Muscle layer of duodenum (tissue), 2 donors: ENCODE measurements at regions not wholly inside any gene's neighbourhood (a gene's known extent, or its start where the extent isn't known, plus 50 kb on each side); places are given as distances from the start of the nearest gene placed in this dataset.

Experiments used
- H3K27ac ChIP-seq: one replicate; pipeline ENCODE4 v1.7.0; 2013; ENCODE audit warnings: mild to moderate bottlenecking, low read length
- H3K27me3 ChIP-seq: one replicate; pipeline ENCODE4 v1.7.0; 2013; ENCODE audit warnings: low read depth, mild to moderate bottlenecking, control low read depth, low read length
- H3K36me3 ChIP-seq, 2 donors: one replicate each; pipeline ENCODE4 v1.7.0; 2013; ENCODE audit warnings: low read length in 2 of 2, control low read depth in 1 of 2, mild to moderate bottlenecking in 1 of 2; ENCODE audit not compliant: insufficient read depth in 2 of 2, control insufficient read depth in 1 of 2
- H3K4me1 ChIP-seq, 2 donors: one replicate each; pipeline ENCODE4 v1.7.0; 2013; ENCODE audit warnings: low read length in 2 of 2, mild to moderate bottlenecking in 2 of 2, control low read depth in 1 of 2, moderate library complexity in 1 of 2; ENCODE audit not compliant: insufficient read depth in 2 of 2, control insufficient read depth in 1 of 2
- H3K4me3 ChIP-seq, 2 donors: one replicate each; pipeline ENCODE4 v1.7.0; 2013; ENCODE audit warnings: low read length in 2 of 2, low read depth in 1 of 2, mild to moderate bottlenecking in 1 of 2
- H3K9me3 ChIP-seq, 2 donors: one replicate each; pipeline ENCODE4 v1.7.0; 2013; ENCODE audit warnings: low read length in 2 of 2, control low read depth in 1 of 2, mild to moderate bottlenecking in 1 of 2; ENCODE audit not compliant: control insufficient read depth in 1 of 2
- donor health status: healthy.

GRCh38 chr16:35186045-35186759 is 1726.8 kb downstream of the TP53TG3F start:
- H3K36me3 ChIP-seq = no peaks in the 10 kb centered on the region
- no peak overlapping the region for H3K4me3 ChIP-seq
- H3K4me1 ChIP-seq = no peaks in the 10 kb centered on the region
- H3K27ac ChIP-seq = no peak overlapping the region
- H3K27me3 ChIP-seq = no peaks in the 10 kb centered on the region
- no peaks in the 10 kb centered on the region for H3K9me3 ChIP-seq

DNA sequence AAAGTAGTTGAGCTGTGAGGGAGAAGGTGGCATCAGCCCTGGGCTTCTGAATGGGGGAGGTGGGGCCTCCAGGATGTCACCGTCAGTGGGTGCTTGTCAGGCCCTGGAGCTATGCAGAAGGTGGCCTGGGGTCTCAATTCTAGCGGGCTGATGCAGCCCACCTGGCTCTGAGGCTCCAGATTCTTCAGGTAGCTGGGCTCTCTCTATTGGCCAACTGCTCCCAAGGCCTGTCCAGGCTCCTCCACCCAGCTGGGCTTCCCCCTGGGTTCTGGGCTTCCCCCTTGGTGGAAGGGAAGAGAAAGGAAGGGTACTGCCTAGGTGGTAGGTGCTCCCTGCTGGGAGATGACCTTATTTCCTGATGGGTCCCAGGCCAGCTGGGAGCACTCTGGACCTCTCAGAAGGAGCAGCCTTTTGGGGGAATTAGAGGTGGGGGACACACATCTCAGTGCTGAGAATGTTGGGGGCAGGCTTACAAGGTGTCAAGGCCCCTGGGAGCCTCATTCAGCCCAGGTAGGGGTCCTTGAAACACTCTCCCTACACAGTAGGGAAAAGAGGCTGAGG is 1728.3 kb downstream of the TP53TG3F start:
- H3K27ac ChIP-seq = no peak overlapping the region
- no peak overlapping the region for H3K4me3 ChIP-seq
- no peaks in the 10 kb centered on the region for H3K36me3 ChIP-seq
- H3K4me1 ChIP-seq = no peaks in the 10 kb centered on the region
- no peaks in the 10 kb centered on the region for H3K27me3 ChIP-seq
- H3K9me3 ChIP-seq = no peaks in the 10 kb centered on the region

GRCh38 chr16:35188288-35189155 is 1729.1 kb downstream of the TP53TG3F start:
- Histone ChIP-seq H3K4me1 (no peaks in the 10 kb centered on the region), H3K9me3 (no peaks in the 10 kb centered on the region), H3K4me3 (no peak overlapping the region), H3K27ac (no peak overlapping the region), H3K36me3 (no peaks in the 10 kb centered on the region), H3K27me3 (no peaks in the 10 kb centered on the region)

DNA sequence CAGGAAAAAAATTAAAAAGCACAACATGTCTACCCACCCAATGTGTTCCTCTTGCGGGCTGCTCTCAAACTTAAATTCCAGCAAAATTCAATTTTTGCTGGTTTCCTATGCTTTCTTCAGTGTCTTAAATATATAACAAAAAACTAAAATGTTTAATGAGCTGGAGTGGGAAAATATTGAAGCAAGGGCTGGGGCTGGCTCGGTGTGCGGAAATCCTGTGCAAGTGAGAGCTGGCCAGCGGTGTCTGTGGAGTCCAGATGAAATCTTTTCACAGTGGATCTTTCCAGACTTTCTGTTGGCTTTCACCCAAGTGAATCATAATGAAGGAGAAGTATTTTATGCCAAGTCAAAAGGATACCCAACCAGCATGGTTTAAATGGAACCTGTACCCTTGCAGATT is 1733.6 kb downstream of the TP53TG3F start:
- Histone ChIP-seq H3K27me3 (no peaks in the 10 kb centered on the region), H3K4me3 (no peak overlapping the region), H3K36me3 (no peaks in the 10 kb centered on the region), H3K9me3 (peaks cover 0 to 7% of the 10 kb centered on the region in 2 donors), H3K4me1 (no peaks in the 10 kb centered on the region), H3K27ac (no peak overlapping the region)

- Histone ChIP-seq H3K27ac (no peak overlapping the region), H3K9me3 (peaks cover 0 to 7% of the 10 kb centered on the region in 2 donors), H3K27me3 (no peaks in the 10 kb centered on the region), H3K4me3 (no peak overlapping the region), H3K4me1 (no peaks in the 10 kb centered on the region), H3K36me3 (no peaks in the 10 kb centered on the region)
Measured at GRCh38 chr16:35193956-35194355, 1734.5 kb downstream of the TP53TG3F start.

DNA sequence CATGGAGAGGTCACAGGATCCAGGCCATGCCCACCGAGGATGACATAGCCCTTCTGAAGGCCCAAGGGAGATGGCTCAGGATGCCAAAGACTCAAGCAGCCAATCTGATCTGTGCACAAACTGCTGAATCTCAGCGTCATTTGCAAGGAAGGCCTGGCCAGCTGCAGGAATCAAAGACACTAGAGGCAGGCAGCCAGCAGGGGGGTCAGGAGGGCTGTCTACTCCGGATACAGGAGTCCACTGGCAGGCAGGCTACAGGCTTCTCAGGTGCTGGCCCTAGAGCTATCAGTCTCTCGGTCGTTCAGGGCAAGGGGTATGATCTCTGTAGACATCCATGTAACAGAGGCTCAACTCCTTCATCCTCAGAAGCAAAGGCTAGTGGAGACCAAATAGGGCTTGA is 1735.3 kb downstream of the TP53TG3F start:
- no peaks in the 10 kb centered on the region for H3K36me3 ChIP-seq
- H3K27me3 ChIP-seq = no peaks in the 10 kb centered on the region
- no peaks in the 10 kb centered on the region for H3K4me1 ChIP-seq
- H3K9me3 ChIP-seq = peaks cover 0 to 7% of the 10 kb centered on the region in 2 donors
- no peak overlapping the region for H3K4me3 ChIP-seq
- H3K27ac ChIP-seq = no peak overlapping the region

- H3K36me3 ChIP-seq = no peaks in the 10 kb centered on the region
- no peaks in the 10 kb centered on the region for H3K4me1 ChIP-seq
- H3K4me3 ChIP-seq = no peak overlapping the region
- no peak overlapping the region for H3K27ac ChIP-seq
- no peaks in the 10 kb centered on the region for H3K27me3 ChIP-seq
- H3K9me3 ChIP-seq = peaks cover 0 to 7% of the 10 kb centered on the region in 2 donors
Measured at GRCh38 chr16:35195173-35195863, 1735.9 kb downstream of the TP53TG3F start.

DNA sequence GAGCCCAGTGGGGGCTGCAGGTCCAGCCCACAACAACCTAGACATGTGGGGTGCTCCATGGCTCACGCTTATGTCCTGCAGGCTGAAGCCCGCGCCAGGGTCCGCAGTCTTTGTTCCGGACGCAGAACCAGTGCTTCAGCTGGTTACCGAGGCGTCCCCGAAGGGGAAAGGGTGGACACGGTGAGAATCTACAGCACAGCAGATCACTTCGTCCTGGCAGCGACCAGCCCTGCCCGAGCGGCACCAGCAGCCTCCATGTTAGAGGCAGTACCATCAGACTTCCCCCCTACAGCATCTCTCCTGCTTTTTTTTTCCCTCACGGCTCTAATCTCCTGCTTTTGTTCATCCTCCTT is 1736.4 kb downstream of the TP53TG3F start:
- H3K36me3 ChIP-seq = no peaks in the 10 kb centered on the region
- H3K27me3 ChIP-seq = no peaks in the 10 kb centered on the region
- H3K4me1 ChIP-seq = no peaks in the 10 kb centered on the region
- no peak overlapping the region for H3K27ac ChIP-seq
- peaks cover 0 to 7% of the 10 kb centered on the region in 2 donors for H3K9me3 ChIP-seq
- no peak overlapping the region for H3K4me3 ChIP-seq

GRCh38 chr16:35196313-35196712 is 1736.9 kb downstream of the TP53TG3F start:
- no peaks in the 10 kb centered on the region for H3K36me3 ChIP-seq
- H3K4me1 ChIP-seq = no peaks in the 10 kb centered on the region
- no peak overlapping the region for H3K27ac ChIP-seq
- peaks cover 0 to 12% of the 10 kb centered on the region in 2 donors for H3K9me3 ChIP-seq
- H3K27me3 ChIP-seq = no peaks in the 10 kb centered on the region
- H3K4me3 ChIP-seq = no peak overlapping the region

DNA sequence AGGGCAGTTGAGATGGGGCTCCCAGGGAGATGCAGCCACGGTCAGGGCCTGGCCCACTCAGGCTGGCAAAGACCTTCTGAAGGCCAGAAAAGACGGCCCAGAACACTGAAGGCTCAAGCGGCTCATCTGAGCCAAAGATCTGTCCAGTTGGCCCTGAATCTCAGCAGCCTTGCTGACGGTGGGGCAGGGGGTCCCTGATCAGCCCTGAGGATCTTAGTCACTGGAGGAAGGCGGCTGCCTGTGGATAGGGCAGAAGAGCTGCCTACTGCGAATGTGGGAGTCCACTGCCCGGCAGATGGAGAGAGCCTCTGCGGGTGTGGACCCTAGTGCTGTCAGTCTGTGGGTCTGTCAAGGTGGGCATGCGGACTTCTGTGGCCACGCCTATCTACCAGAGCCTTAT is 1738.2 kb downstream of the TP53TG3F start:
- H3K27ac ChIP-seq = no peak overlapping the region
- no peaks in the 10 kb centered on the region for H3K27me3 ChIP-seq
- H3K36me3 ChIP-seq = no peaks in the 10 kb centered on the region
- H3K4me1 ChIP-seq = no peaks in the 10 kb centered on the region
- H3K9me3 ChIP-seq = peaks cover 0 to 12% of the 10 kb centered on the region in 2 donors
- H3K4me3 ChIP-seq = no peak overlapping the region
